Skin epidermis (tissue), 12 donors: ENCODE measurements at regions not wholly inside any gene's neighbourhood (a gene's known extent, or its start where the extent isn't known, plus 50 kb on each side); places are given as distances from the start of the nearest gene placed in this dataset.
"Not testable (repeated sequence)": the region's sequence is repeated elsewhere in the genome, so short reads cannot be mapped to it uniquely, and the experiment has no call there.

Source experiments
- H3K27ac ChIP-seq, 21 experiments: fragments of 200-600 bp; sonication (generic) in 11 of 21; one replicate each; pipeline ENCODE4 v1.5.0; 2020; ENCODE audit warnings: mild to moderate bottlenecking in 3 of 21, inconsistent platforms in 2 of 21, moderate library complexity in 2 of 21
- H3K4me3 ChIP-seq, 7 experiments: fragments of 200-600 bp; sonication (generic) in 2 of 7; one replicate each; pipeline ENCODE4 v1.5.0; 2020; ENCODE audit warnings: inconsistent platforms in 2 of 7, mild to moderate bottlenecking in 2 of 7, moderate library complexity in 1 of 7

DNA sequence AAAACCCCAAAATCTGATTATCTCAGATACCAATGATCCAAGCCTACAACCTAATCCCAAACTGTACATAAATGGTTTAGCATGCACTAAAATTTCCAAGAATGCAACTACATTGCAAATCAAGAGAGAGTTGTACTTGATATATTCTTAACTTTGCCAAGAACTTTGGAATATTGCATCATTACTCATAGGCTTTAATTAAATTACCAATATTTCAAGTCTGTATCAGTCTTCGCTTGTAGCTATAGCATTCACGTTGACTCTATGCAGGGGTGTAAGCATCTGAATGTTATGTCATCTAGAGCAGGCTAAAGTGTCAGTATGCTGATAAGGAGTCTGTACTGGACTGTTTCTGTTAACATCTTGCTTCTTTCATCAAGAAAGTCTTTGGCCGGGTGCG lies 56.3 kb downstream of the FOXI3 start:
- Histone ChIP-seq H3K27ac (no peak overlapping the region), H3K4me3 (no peak overlapping the region)

DNA sequence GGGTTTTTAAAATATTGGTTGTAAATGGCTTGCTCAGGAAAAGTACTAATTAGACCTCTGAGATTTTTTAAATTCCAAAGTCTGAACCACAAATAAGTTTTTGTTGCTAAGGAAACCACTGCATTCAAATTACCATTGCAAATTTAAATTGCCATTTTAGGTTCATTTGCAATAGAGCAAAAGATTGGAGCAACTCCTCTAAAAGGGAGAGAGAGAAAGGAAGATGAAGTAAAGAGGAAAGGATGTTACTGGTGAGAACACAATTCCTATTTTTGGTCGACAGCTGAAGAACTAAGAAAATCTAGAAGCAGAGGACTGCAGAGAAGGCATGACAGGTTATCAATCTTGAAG lies 74.9 kb downstream of the FOXI3 start:
- H3K4me3 ChIP-seq: no peak overlapping the region
- H3K27ac ChIP-seq: no peak overlapping the region

DNA sequence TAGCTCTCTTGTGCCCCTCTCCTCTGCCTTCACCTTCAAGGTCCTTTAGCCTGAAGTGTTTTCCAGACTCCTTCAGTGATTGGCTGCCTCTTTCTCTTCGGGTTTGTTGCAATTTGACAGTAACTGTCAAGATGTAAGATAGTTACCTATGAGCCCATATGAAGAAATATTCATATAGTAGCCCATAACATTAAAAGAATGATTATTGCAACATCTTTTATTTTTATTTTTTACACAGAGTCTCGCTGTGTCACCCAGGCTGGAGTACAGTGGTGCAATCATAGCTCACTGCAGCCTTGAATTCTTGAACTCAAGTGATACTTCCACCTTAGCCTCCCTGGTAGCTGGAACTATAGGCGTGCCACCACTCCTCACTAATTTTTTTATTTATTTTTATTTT lies 80.5 kb downstream of the FOXI3 start:
- Histone ChIP-seq H3K27ac (no peak overlapping the region), H3K4me3 (no peak overlapping the region)

DNA sequence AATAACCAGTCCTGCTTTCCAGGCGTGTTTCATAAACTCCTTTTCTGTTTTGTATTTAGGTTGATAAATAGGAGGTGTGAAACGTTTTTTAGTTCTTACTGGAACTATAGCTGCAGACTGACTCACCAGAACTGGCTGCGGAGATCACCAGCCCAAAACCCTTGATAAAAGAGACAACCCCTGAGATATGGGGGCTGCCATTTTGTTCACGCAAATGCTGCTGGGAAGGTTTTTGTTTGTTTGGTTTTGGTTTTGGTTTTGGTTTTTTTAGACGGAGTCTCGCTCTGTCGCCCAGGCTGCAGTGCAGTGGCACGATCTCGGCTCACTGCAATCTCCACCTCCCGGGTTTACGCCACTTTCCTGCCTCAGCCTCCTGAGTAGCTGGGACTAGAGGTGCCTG lies 87.1 kb downstream of the FOXI3 start:
- H3K4me3 ChIP-seq, H3K27ac ChIP-seq: not testable (repeated sequence)

DNA sequence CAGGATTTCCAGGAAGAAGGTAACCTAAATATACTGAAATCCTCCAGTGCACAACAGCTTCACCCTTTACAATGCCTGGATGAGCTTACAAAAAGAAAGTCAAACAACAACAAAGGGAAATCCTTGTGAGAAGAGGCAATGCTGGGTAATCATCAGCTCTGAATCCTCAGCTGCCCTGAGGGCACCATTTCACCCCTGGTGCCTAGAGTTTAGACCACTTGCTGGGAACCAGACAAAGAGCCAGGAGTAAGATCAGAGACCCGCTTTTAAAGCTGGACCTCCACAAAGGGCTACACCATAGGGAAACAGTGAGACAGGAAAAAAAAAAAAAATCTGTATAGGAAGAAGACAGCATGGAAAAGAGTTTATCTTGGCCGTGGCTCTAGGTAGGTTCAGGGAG lies 97.0 kb downstream of the FOXI3 start:
- H3K27ac ChIP-seq: peak overlapping the region in 1 of 21 experiments; percentile 21
- H3K4me3 ChIP-seq: no peak overlapping the region

DNA sequence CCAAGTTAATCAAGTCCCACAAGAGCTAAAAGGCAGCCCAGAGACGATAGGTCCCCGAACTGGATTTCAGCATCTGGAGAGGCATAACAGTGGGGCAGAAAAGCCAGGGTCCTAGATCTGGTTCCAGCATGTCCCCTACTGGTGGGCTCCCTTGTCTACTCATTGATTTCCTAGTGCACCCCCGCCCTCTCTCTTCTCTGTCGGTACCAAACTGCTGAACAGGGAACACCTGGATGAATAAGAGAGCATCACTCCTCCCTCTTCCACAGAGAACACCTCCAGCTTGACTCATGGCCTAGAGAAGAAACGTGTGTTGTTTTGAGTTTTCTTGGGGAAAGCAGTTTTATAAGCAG lies 101.3 kb downstream of the FOXI3 start:
- peak overlapping the region in 2 of 21 experiments; percentile 63 to 81 for H3K27ac ChIP-seq
- H3K4me3 ChIP-seq: peak overlapping the region in 1 of 7 experiments; percentile 33

DNA sequence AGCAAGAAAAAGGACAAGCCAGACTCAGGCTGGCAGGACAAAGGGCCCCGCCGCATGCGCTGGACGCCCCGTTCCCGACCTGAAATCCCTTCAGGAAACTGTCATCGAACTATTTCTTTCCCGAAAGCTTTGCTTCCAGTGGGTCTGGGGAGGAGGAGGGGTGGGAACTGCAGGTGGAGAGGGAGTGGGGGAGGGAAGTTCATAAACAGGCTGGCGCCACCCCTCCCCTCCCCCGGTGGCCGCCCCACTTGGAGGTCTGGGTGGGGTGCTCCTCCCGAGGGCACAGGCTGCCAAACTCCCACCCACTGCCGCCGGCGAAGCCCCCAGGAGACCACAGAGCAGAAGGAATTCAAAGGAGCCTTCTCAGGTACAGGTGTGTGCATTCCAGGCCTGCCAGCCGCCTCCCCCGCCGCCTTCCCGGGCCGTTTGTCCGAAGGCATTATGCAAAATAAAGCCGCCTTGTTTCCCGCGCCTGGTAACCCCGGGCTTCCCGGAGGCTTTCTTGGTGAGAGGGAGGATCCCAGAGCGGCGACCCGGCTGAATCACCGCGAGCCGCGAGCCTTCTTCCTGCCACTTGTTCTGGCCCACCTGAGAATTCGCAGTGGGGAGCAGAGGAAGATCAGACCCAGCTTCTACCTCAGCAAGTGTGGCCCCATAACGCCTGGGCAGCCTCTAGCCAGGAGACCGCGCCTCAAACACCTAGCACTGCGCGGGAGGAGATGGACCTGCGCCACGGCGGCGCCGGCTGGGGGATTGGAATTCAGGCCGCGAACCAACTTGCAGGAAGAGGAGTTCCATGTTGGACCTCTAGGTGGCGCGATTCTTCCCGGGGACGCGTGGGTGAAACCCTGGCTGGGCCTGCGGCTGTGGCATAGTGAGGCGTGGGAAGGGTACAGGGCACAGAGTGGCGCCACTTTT lies 101.9 kb downstream of the FOXI3 start:
- H3K4me3 ChIP-seq: peak overlapping the region in 5 of 7 experiments; percentile 0 to 33 (median 15)
- H3K27ac ChIP-seq: peak overlapping the region in 2 of 21 experiments; percentile 63 to 81

DNA sequence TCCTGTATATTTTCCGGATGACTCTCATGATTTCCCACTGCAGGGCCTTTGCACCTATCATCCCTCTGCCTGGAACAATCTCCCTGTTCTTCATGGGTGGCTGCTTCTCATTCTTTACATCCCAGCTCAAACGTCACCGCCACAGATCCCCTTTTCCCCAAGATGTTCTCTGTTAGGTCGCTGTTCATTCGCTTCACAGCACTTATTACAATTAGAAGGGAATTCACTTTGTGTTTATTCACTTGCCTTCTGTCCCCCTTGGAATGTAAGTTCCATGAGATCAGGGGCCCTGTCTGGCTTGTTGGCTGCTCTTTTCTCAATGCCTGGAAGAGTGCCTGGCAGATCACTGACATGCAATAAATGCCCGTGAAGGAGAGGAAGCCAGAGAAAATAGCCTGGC lies 106.7 kb downstream of the FOXI3 start:
- H3K4me3 ChIP-seq: no peak overlapping the region
- no peak overlapping the region for H3K27ac ChIP-seq

DNA sequence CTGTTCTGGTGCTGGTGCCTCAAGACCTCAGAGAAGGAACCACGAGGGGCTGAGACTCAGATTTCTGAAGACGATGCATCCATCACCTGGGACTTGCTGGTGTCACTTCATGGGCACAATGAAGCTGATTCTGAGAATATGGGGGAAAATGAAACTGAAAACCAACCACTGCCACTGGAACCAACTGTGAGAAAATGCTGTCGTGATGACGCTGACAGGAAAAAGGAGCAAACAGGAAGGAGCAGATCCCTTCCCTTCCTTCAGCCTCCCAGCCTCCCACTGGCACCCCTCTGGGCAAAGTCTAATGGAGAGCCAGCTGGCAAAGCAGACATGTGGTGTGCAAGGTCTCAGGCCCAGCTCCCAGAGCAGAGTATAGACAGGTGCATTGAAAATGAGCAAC lies 109.7 kb downstream of the FOXI3 start:
- H3K27ac ChIP-seq: no peak overlapping the region
- no peak overlapping the region for H3K4me3 ChIP-seq

DNA sequence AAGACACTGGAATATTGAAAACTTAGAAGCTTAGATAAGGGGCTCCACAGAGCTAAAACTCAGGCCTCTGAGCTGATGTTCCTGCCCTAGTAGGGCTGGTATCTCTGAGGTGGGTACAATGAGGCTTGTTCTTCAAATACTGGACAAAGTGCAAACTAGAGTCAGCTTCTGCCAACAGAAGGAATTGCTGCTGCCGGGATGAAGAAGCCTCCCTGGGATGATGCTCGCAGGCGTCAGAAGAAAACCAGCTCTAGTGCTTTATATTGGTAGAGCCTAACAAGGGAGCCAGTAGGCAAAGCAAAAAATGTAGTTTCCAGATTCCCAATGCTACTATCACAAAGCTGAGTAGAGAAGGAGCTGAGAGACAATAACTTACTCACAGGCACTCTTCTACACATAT lies 118.1 kb downstream of the FOXI3 start:
- H3K4me3 ChIP-seq: no peak overlapping the region
- H3K27ac ChIP-seq: no peak overlapping the region

DNA sequence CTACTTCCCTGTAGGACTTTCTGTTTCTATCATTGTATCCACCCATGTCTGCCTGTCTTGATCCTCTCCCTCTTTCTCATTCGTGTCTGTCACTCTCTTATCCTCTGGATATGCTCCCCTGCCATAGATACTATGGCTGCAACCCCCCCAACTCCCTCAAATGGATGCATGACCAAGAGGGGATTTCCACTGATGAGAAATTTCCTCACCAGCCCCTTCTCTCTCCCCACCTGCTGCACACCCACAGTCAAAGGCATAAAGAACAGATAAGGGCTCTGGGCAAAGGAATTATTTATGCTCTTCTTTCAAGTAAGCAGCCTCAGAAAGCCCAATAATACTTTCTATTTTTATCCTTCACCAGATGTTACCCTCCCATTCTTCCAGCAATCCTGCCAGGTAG lies 121.3 kb downstream of the FOXI3 start:
- Histone ChIP-seq H3K27ac (peak overlapping the region in 1 of 21 experiments; percentile 79), H3K4me3 (no peak overlapping the region)

DNA sequence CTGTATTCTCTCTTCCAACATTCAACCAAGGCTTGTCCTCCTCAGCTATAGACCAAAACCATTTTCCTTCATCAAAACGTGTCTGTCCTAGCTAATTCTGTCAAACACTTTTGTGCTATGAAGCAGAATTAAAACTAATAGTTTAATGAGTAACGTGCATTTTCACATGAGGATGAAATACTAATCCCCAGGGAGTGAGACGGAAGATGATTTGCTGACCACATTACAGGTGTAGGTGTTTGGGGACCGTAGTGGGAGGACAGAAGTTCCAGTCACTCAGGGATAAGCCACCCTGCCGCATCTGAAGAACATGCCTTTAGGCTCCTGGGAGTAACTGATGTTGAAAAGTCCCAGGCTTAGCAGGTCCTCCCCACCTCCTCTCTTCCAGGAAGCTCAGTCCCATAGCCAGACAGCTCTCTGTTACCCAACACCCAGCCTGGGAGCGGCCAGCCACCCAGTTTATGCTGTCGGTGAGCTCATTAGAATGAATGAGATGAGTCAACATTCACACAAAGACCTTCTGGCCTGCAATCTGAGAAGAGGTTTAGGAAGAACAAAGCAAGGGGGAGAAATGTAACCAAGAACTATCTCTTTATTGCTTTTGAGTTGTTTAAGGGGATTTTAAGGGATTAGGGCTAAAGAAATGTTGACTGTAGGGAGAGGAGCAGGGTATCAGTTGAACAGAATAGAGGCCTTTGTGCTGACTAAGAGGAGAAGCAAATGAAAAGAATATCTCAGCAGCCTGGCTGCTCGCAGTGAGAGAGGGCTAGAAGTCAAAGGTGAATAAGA lies 122.5 kb downstream of the FOXI3 start:
- Histone ChIP-seq H3K27ac (peak overlapping the region in 1 of 21 experiments; percentile 79), H3K4me3 (no peak overlapping the region)

DNA sequence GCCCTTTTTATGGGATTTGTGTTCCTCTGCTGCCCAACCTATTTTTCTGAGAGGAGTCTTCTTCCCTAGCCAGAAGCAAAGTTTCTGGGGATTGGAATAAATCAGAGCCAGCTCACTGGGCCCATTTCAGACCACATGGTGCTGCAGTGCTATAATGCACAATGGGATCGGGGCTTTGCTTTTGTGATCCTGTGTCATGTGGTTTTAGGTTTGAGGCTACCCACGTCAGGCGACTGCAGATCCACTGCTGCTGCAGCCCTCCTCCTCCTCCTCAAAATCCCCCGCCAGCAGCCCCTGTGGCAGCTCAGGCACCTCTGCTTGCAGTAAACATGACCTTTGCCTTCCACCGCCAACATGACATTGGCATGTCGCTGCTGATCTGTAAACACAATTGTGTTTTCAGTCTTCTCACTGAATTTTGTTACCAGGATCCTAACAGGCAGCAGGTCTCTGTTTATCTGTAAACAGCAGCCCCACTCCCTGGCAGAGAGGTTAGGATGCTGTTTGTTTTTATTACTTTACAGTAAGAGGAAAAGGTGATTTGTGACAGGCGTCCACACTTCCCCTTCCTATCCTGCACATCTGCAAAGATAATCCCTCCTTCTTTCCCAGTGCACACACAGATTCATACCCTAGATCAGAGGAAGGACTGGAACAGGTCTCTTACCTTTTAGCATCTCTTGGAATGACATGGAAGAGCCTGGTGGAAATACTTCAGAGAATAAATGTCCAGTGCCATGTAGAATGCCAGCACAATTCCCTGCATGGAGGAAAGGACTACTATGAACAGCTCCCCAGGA lies 130.8 kb downstream of the FOXI3 start:
- no peak overlapping the region for H3K27ac ChIP-seq

DNA sequence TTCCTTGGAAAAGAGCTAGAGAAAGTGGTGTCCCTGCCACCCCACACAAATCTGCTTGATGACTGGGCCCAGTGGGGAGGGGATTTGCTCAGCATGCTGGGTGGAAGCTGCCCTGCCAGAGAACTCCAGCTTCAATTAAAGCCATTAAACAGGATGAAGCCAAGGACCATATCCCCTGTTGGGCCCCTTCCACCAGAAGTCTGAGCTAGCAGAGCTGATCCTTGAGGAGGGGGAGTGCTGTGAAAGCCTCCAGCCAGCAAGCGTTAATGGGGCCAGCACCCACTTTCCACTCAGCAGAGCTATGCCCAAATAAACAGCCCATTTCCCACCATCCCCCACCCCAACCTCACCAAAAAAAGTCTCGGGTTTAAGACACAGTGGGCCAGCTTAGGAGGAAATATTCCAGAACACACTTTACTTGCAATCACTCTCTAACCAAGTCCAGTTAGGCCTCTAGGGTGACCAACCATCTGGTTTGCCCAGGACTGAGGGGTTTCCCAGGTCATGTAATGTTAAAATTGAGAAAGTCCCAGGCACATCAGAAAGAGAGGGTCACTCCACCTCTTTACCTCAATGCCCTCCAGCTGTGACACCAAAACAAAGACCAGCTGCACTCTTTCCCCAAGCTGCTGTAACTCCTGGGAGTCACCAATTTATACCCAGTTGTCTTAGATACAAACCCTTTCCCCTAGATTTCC lies 132.3 kb downstream of the FOXI3 start:
- H3K4me3 ChIP-seq: no peak overlapping the region
- no peak overlapping the region for H3K27ac ChIP-seq

More for the DNA sequence above, 130.8 kb downstream of the FOXI3 start:
- no peak overlapping the region for H3K4me3 ChIP-seq

DNA sequence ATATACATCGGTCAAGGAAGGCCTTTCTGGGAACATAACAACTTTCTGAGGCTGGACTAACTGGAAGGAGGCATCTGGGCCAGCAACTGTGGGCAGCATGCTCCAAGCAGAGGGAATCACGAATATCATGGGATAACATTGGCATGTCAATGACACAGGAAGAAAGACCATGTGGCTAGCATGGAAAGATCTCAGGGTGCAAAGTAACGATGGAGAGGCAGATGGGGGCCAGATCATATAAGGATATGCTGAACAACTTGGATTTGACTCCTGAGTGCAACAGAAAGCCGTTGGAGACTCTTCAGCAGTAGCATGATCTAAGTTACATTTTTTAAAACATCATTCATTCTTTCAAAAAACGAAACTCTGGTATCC lies 133.6 kb downstream of the FOXI3 start:
- Histone ChIP-seq H3K4me3 (no peak overlapping the region), H3K27ac (no peak overlapping the region)

DNA sequence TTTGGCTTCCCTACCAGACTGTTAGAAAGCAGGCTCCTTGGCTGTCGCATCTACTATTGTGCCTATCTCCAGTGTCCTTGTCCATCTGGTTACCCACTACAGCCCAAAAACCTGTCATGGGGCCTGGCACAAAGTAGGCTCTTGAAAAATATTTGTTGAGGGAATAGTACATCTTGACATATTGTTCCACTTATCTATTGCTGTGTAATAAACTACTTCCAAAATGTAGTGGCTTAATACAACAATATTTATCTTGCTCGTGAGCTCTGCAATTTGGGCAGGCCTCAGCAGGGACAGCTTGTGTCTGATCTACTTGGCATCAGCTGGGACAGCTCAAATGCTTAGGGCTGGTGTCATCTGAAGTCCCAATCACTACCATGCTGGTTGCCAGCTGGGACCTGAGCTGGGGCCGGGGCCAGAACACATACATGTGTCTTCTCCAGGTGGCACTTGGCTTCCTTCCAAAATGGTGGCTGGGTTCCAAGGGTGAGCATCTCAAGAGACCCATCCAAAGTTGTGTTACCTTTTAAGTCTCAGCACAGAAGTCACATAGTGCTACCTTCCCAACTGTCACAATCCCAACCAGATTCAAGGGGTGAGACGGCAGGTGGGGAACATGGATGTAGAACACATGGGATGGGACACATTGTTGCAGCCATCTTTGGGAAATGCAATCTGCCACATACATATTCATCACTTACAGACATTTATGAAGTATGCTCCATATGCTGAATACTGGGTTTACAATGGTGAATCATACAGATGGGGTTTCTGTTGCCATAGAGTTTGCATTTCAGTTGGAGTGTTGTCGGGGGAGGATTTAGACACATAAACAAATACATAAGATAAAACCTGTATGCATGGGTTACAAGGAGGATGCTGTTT lies 134.2 kb downstream of the FOXI3 start:
- H3K27ac ChIP-seq: no peak overlapping the region
- no peak overlapping the region for H3K4me3 ChIP-seq

DNA sequence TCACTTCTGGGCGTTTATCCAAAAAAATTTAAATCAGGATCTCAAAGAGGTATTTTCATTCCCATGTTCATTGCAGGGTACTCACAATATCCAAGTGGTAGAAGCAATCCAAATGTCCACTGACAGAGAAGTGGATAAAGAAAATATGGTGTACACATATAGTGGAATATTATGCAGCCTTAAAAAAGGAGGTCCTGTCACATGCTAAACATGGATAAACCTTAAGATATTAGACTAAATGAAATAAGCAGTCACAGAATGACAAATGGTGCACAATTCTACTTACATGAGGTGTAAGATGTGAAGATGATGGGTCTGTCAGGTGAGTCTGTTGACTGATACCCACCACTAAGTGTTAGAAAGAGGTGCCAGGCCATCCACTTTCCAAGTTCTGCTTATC lies 140.6 kb downstream of the THNSL2 start:
- no peak overlapping the region for H3K27ac ChIP-seq
- no peak overlapping the region for H3K4me3 ChIP-seq

DNA sequence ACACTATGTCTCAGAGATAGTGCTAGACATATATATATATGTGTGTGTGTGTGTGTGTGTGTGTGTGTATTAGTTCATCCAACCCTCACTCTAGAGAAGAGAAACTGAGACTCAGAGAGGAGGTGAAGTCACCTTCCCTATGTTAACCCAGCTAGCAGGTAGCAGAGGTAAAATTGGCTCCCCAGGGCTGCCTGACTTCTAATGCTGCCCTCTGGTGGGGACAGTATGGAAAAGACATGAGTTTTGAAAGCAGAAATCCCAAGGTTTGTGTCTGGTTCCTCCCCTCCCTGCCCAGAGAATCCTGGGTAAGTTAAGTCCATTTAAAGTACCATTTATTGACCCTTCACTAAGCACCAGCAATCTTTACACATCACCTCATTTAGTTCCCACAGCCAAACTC lies 137.7 kb downstream of the THNSL2 start:
- no peak overlapping the region for H3K4me3 ChIP-seq
- no peak overlapping the region for H3K27ac ChIP-seq

DNA sequence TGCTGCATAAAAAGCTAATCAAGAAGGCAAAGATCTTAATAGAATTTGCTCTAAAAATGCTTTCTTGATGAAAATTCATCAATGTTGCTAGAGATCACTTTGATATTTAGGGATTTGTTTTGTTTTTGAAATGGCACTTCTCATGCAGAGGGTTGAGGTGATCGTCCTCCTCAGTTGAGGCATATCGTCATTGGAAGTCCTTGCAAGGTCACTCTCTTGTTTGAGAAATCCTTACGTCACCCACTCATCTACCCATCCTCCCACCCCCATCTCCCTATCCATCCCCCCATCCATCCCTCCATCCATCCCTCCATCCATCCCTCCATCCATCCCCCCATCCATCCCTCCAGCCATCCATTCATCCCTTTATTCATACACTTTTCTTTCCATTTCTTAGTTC lies 133.7 kb downstream of the THNSL2 start:
- no peak overlapping the region for H3K4me3 ChIP-seq
- no peak overlapping the region for H3K27ac ChIP-seq
